SK-N-SH treated with all-trans-retinoic acid at 6 μM for 48 hours (cell line): ENCODE measurements at regions not wholly inside any gene's neighbourhood (a gene's known extent, or its start where the extent isn't known, plus 50 kb on each side); places are given as distances from the start of the nearest gene placed in this dataset.

ENCODE experiments used
- ATAC-seq: fragments of 200-7000 bp; cut with Tn5 transposase; 3 replicates; pipeline ENCODE4 v1.9.1; 2020; ENCODE audit warnings: mild to moderate bottlenecking, moderate library complexity
- ARNTL ChIP-seq: fragments of 450-650 bp; formaldehyde crosslinking; IDR thresholded peaks from 2 replicates; pipeline ENCODE4 v1.5.0; 2020; ENCODE audit warnings: low read depth, mild to moderate bottlenecking, moderate library complexity, borderline replicate concordance
- BACH2 ChIP-seq: fragments of 250-450 bp; sonication (Bioruptor Pico); IDR thresholded peaks from 2 replicates; pipeline ENCODE4 v1.9.0; 2021; ENCODE audit warnings: mild to moderate bottlenecking, borderline replicate concordance
- CSDC2 ChIP-seq: fragments of 250-450 bp; sonication (Bioruptor Pico); IDR thresholded peaks from 2 replicates; pipeline ENCODE4 v1.5.0; 2020; ENCODE audit warnings: mild to moderate bottlenecking, moderate library complexity
- CSRNP3 ChIP-seq: fragments of 250-450 bp; sonication (Bioruptor Pico); IDR thresholded peaks from 2 replicates; pipeline ENCODE4 v1.5.1; 2021; ENCODE audit warnings: mild to moderate bottlenecking, moderate library complexity
- ESRRG ChIP-seq: fragments of 250-450 bp; sonication (Bioruptor Pico); IDR thresholded peaks from 2 replicates; pipeline ENCODE4 v1.6.1; 2021; ENCODE audit warnings: mild to moderate bottlenecking
- GLIS3 ChIP-seq: fragments of 250-450 bp; sonication (Bioruptor Pico); IDR thresholded peaks from 2 replicates; pipeline ENCODE4 v1.5.0; 2020; ENCODE audit warnings: mild to moderate bottlenecking, moderate library complexity
- ISL1 ChIP-seq: fragments of 250-450 bp; sonication (Bioruptor Pico); IDR thresholded peaks from 2 replicates; pipeline ENCODE4 v2.1.2; 2022; ENCODE audit warnings: mild to moderate bottlenecking, moderate library complexity
- OSR1 ChIP-seq: fragments of 250-450 bp; sonication (Bioruptor Pico); IDR thresholded peaks from 2 replicates; pipeline ENCODE4 v1.8.0; 2022; ENCODE audit warnings: moderate library complexity, mild to moderate bottlenecking, inconsistent platforms
- PATZ1 ChIP-seq: fragments of 250-450 bp; sonication (Bioruptor Pico); IDR thresholded peaks from 2 replicates; pipeline ENCODE4 v1.8.0; 2020; ENCODE audit warnings: mild to moderate bottlenecking, moderate library complexity, borderline replicate concordance
- RARB ChIP-seq: fragments of 250-450 bp; sonication (Bioruptor Pico); IDR thresholded peaks from 2 replicates; pipeline ENCODE4 v1.8.0; 2021; ENCODE audit warnings: mild to moderate bottlenecking, moderate library complexity
- SNAI2 ChIP-seq: fragments of 250-450 bp; sonication (Bioruptor Pico); IDR thresholded peaks from 2 replicates; pipeline ENCODE4 v1.5.0; 2020; ENCODE audit warnings: mild to moderate bottlenecking, moderate library complexity
- TCF4 ChIP-seq: fragments of 250-450 bp; sonication (Bioruptor Pico); IDR thresholded peaks from 2 replicates; pipeline ENCODE4 v1.8.0; 2021; ENCODE audit warnings: mild to moderate bottlenecking, moderate library complexity, borderline replicate concordance
- TSHZ2 ChIP-seq: fragments of 250-450 bp; sonication (Bioruptor Pico); IDR thresholded peaks from 2 replicates; pipeline ENCODE4 v1.5.0; 2020; ENCODE audit warnings: mild to moderate bottlenecking, moderate library complexity
- ZFP3 ChIP-seq: fragments of 250-450 bp; sonication (Bioruptor Pico); IDR thresholded peaks from 2 replicates; pipeline ENCODE4 v1.5.0; 2020; ENCODE audit warnings: mild to moderate bottlenecking, moderate library complexity
- ZFP30 ChIP-seq: fragments of 450-650 bp; formaldehyde crosslinking; IDR thresholded peaks from 2 replicates; pipeline ENCODE4 v1.5.0; 2022; ENCODE audit warnings: mild to moderate bottlenecking, moderate library complexity
- ZNF70 ChIP-seq: fragments of 450-650 bp; formaldehyde crosslinking; IDR thresholded peaks from 2 replicates; pipeline ENCODE4 v1.5.0; 2020; ENCODE audit warnings: mild to moderate bottlenecking, moderate library complexity
- TF ChIP-seq, protein P1 (sequence below): fragments of 250-450 bp; sonication (Bioruptor Pico); IDR thresholded peaks from 2 replicates; pipeline ENCODE4 v1.5.1; 2020; ENCODE audit warnings: low read depth, mild to moderate bottlenecking, moderate library complexity

DNA sequence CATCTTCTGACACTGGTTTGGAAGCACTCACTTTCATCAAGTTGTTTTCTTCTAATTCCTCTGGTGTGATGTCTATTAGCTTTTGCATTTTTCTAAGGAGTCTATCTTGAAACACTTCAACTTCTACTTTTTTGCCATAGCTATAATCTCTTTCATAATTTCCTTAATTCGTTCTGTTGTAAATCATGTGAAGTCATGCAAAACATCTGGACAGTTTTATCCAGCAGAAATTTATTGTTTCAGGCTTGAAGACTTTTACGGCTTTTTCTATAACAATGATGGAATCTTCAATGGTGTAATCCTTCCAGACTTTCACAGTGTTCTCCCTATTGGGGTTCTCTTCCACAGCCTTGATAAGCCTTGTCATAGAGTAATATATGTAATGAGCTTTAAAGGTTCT lies 74.9 kb upstream of the PABPC4L start:
- TF ChIP-seq CSRNP3 (CRISPR knock-in tag) (no peak), ZNF70 (CRISPR knock-in tag) (no peak)
- no peak for ATAC-seq

GRCh38 chr4:134260126-134260525 lies 58.5 kb upstream of the PABPC4L start:
- ATAC-seq, result no peak
- no peak for TF ChIP-seq ISL1 (CRISPR knock-in tag)
- TF ChIP-seq TCF4 (CRISPR knock-in tag), result no peak
- TF ChIP-seq ZFP3 (CRISPR knock-in tag), result no peak
- TF ChIP-seq BACH2 (CRISPR knock-in tag), result no peak
- no peak for TF ChIP-seq ZFP30 (CRISPR knock-in tag)
- TF ChIP-seq RARB (CRISPR knock-in tag), result no peak
- TF ChIP-seq GLIS3, result no peak
- TF ChIP-seq CSRNP3 (CRISPR knock-in tag), result no peak
- no peak for TF ChIP-seq TSHZ2 (CRISPR knock-in tag)
- TF ChIP-seq, protein P1, sequence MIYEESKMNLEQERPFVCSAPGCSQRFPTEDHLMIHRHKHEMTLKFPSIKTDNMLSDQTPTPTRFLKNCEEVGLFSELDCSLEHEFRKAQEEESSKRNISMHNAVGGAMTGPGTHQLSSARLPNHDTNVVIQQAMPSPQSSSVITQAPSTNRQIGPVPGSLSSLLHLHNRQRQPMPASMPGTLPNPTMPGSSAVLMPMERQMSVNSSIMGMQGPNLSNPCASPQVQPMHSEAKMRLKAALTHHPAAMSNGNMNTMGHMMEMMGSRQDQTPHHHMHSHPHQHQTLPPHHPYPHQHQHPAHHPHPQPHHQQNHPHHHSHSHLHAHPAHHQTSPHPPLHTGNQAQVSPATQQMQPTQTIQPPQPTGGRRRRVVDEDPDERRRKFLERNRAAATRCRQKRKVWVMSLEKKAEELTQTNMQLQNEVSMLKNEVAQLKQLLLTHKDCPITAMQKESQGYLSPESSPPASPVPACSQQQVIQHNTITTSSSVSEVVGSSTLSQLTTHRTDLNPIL (CRISPR knock-in tag), result no peak
- no peak for TF ChIP-seq PATZ1
- TF ChIP-seq ARNTL (CRISPR knock-in tag), result no peak
- TF ChIP-seq ESRRG (CRISPR knock-in tag), result no peak
- TF ChIP-seq OSR1 (CRISPR knock-in tag), result no peak
- TF ChIP-seq SNAI2 (CRISPR knock-in tag), result no peak
- TF ChIP-seq CSDC2 (CRISPR knock-in tag), result no peak
